ENCODE measurements at regions not wholly inside any gene's neighbourhood (a gene's known extent, or its start where the extent isn't known, plus 50 kb on each side); places are given as distances from the start of the nearest gene placed in this dataset.

- DNase-seq, result no peak
Observed at GRCh38 chr1:36607263-36607651, 124.5 kb upstream of the CSF3R start.

GRCh38 chr1:36606641-36607262, 124.0 kb upstream of the CSF3R start:
- DNase-seq, result no peak

- DNase-seq, result no peak
Observed at GRCh38 chr1:36605942-36606640, 123.4 kb upstream of the CSF3R start.

GRCh38 chr1:36603461-36603860, 120.7 kb upstream of the CSF3R start:
- DNase-seq, result no peak

- DNase-seq, result no peak
Observed at GRCh38 chr1:36602184-36602583, 119.5 kb upstream of the CSF3R start.

GRCh38 chr1:36599828-36600227, 117.1 kb upstream of the CSF3R start:
- DNase-seq, result no peak

GRCh38 chr1:36597514-36597913, 114.8 kb upstream of the CSF3R start:
- DNase-seq, result no peak

GRCh38 chr1:36595921-36596320, 113.2 kb upstream of the CSF3R start:
- no peak for DNase-seq

- no peak for DNase-seq
Observed at GRCh38 chr1:36595349-36595748, 112.6 kb upstream of the CSF3R start.

- no peak for DNase-seq
Observed at GRCh38 chr1:36594023-36594422, 111.3 kb upstream of the CSF3R start.

GRCh38 chr1:36591278-36591677, 108.6 kb upstream of the CSF3R start:
- DNase-seq, result no peak

- no peak for DNase-seq
Observed at GRCh38 chr1:36590771-36591170, 108.1 kb upstream of the CSF3R start.

- no peak for DNase-seq
Observed at GRCh38 chr1:36590264-36590663, 107.6 kb upstream of the CSF3R start.

GRCh38 chr1:36588972-36589371, 106.3 kb upstream of the CSF3R start:
- no peak for DNase-seq

- DNase-seq, result no peak
Observed at GRCh38 chr1:36585569-36586548, 103.1 kb upstream of the CSF3R start.

GRCh38 chr1:36584874-36585453, 102.3 kb upstream of the CSF3R start:
- no peak for DNase-seq

GRCh38 chr1:36583980-36584782, 101.5 kb upstream of the CSF3R start:
- DNase-seq, result no peak

- no peak for DNase-seq
Observed at GRCh38 chr1:36583080-36583479, 100.4 kb upstream of the CSF3R start.

GRCh38 chr1:36582066-36582755, 99.5 kb upstream of the CSF3R start:
- DNase-seq, result no peak

- DNase-seq, result no peak
Observed at GRCh38 chr1:36580524-36580923, 97.8 kb upstream of the CSF3R start.

- no peak for DNase-seq
Observed at GRCh38 chr1:36579039-36579438, 96.3 kb upstream of the CSF3R start.
